Right atrium auricular region (tissue), 2 donors: ENCODE measurements at regions not wholly inside any gene's neighbourhood (a gene's known extent, or its start where the extent isn't known, plus 50 kb on each side); places are given as distances from the start of the nearest gene placed in this dataset.

ENCODE experiments used
- DNase-seq: peaks from one replicate; pipeline ENCODE4 v3.0.0-alpha.2; 2019; ENCODE audit warnings: low spot score
- H3K27ac ChIP-seq, 2 donors: fragments of 200-600 bp; sonication (generic); 1 replicate in 1 of 2; 2 replicates in 1 of 2; pipeline ENCODE4 v1.5.1; 2016 to 2019
- H3K27me3 ChIP-seq, 2 donors: fragments of 200-600 bp; sonication (generic); one replicate each; pipeline versions ENCODE4 v1.5.1 to v1.6.0; 2017 to 2019
- H3K36me3 ChIP-seq: fragments of 200-600 bp; sonication (generic); one replicate; pipeline ENCODE4 v1.5.1; 2016
- H3K4me1 ChIP-seq, 2 donors: fragments of 200-600 bp; sonication (generic); one replicate each; pipeline versions ENCODE4 v1.5.1 to v1.6.0; 2017 to 2019
- H3K4me3 ChIP-seq, 2 donors: fragments of 200-600 bp; sonication (generic); 1 replicate in 1 of 2; 2 replicates in 1 of 2; pipeline ENCODE4 v1.5.1; 2017 to 2019; ENCODE audit warnings: mild to moderate bottlenecking in 1 of 2, moderate library complexity in 1 of 2
- H3K9me3 ChIP-seq, 2 donors: fragments of 200-600 bp; sonication (generic); one replicate each; pipeline ENCODE4 v1.5.1; 2019
- TF ChIP-seq, protein P1 (sequence below), 2 donors: fragments of 200-600 bp; sonication (generic); IDR thresholded peaks; one replicate each; pipeline ENCODE4 v1.5.1; 2019; ENCODE audit warnings: antibody characterized with exemption in 2 of 2

- Histone ChIP-seq H3K36me3 (no peaks in the 10 kb centered on the region), H3K4me1 (no peaks in the 10 kb centered on the region), H3K9me3 (peaks cover 0 to 10% of the 10 kb centered on the region in 2 donors), H3K27me3 (no peaks in the 10 kb centered on the region), H3K27ac (no peak overlapping the region), H3K4me3 (no peak overlapping the region)
- DNase-seq, result no peak
- TF ChIP-seq, protein P1, sequence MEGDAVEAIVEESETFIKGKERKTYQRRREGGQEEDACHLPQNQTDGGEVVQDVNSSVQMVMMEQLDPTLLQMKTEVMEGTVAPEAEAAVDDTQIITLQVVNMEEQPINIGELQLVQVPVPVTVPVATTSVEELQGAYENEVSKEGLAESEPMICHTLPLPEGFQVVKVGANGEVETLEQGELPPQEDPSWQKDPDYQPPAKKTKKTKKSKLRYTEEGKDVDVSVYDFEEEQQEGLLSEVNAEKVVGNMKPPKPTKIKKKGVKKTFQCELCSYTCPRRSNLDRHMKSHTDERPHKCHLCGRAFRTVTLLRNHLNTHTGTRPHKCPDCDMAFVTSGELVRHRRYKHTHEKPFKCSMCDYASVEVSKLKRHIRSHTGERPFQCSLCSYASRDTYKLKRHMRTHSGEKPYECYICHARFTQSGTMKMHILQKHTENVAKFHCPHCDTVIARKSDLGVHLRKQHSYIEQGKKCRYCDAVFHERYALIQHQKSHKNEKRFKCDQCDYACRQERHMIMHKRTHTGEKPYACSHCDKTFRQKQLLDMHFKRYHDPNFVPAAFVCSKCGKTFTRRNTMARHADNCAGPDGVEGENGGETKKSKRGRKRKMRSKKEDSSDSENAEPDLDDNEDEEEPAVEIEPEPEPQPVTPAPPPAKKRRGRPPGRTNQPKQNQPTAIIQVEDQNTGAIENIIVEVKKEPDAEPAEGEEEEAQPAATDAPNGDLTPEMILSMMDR (IDR thresholded peaks at IDR 0.05), result no peak
Measured at GRCh38 chr6:53446151-53446550, 97.4 kb upstream of the ELOVL5 start.

DNA sequence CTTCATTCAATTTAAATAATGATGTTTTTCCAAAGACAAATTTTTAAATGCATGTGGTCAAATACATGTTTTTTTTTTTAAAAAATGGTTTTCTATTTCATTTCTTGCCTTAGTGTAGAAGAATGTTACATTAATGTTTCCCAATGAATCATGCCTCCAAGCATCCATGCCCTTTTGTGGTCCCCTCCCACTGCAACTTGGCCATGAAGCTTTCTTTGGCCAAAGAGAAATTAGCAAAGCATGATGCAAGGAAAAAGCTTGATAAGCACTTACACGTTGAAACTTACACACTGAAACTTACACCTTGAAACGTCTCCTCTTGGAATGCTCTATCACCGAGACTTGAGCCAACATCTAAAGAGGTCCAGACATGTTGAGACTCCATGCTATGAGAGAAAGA, 93.0 kb upstream of the ELOVL5 start:
- no peaks in the 10 kb centered on the region for H3K9me3 ChIP-seq
- H3K4me3 ChIP-seq, result no peak overlapping the region
- TF ChIP-seq, protein P1 (IDR thresholded peaks at IDR 0.05), result no peak
- H3K36me3 ChIP-seq, result no peaks in the 10 kb centered on the region
- H3K27me3 ChIP-seq, result no peaks in the 10 kb centered on the region
- H3K27ac ChIP-seq, result no peak overlapping the region
- no peak for DNase-seq
- H3K4me1 ChIP-seq, result peaks cover 0 to 25% of the 10 kb centered on the region in 2 donors

DNA sequence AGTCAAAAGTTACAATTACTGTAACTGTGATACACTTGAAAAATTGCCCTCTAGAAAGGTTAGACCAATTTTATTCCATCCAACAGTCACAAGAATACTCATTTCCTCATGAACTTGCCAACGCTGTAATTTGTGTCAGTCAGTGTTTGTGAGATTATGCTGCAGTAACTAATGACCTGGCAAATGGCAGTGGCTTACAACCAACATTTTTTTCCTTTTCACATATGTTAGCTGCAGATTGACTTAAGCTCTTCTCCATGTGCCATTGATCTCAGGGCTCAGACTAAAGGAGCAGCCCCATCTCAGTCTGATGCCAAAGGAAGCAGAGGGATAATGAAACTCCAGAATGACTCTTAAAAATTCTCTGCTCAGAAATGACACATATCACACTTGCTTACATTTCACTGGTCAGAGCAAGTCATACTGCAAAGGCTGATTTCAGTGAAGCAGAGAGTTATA, 92.3 kb upstream of the ELOVL5 start:
- Histone ChIP-seq H3K36me3 (no peaks in the 10 kb centered on the region), H3K4me1 (peaks cover 0 to 27% of the 10 kb centered on the region in 2 donors), H3K9me3 (no peaks in the 10 kb centered on the region), H3K27ac (no peak overlapping the region), H3K4me3 (no peak overlapping the region), H3K27me3 (no peaks in the 10 kb centered on the region)
- TF ChIP-seq, protein P1 (IDR thresholded peaks at IDR 0.05), result no peak
- DNase-seq, result no peak

GRCh38 chr6:53440336-53440945, 91.7 kb upstream of the ELOVL5 start:
- DNase-seq, result no peak
- Histone ChIP-seq H3K27ac (no peak overlapping the region), H3K27me3 (no peaks in the 10 kb centered on the region), H3K36me3 (no peaks in the 10 kb centered on the region), H3K9me3 (no peaks in the 10 kb centered on the region), H3K4me1 (peaks cover 0 to 27% of the 10 kb centered on the region in 2 donors), H3K4me3 (no peak overlapping the region)
- TF ChIP-seq, protein P1 (IDR thresholded peaks at IDR 0.05), result no peak

GRCh38 chr6:53439556-53439955, 90.8 kb upstream of the ELOVL5 start:
- Histone ChIP-seq H3K36me3 (no peaks in the 10 kb centered on the region), H3K9me3 (no peaks in the 10 kb centered on the region), H3K27me3 (no peaks in the 10 kb centered on the region), H3K27ac (no peak overlapping the region), H3K4me3 (no peak overlapping the region), H3K4me1 (peaks cover 0 to 27% of the 10 kb centered on the region in 2 donors)
- no peak for DNase-seq
- TF ChIP-seq, protein P1 (IDR thresholded peaks at IDR 0.05), result no peak
